ENCODE measurements at regions not wholly inside any gene's neighbourhood (a gene's known extent, or its start where the extent isn't known, plus 50 kb on each side); places are given as distances from the start of the nearest gene placed in this dataset.

DNA sequence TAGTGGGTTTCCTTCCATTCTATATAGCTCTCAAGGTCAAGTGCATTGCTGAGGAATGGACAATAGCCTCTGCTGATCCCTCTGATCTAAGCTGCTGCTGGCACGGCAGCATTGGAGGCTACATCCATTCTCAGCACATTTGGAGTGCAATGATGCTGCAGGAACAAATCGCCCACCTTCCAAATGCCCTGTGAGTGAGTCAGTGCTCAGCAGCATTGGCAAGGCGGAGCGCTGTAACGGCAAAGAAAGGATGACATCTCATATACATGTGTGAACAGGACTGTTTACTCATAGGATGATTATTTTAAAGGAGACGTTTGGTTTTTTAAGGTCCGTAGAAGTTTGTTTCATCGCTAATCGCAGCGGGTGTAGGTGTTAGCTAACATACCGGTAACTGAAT is 408.7 kb downstream of the ARHGEF28 start:
- DNase-seq (ENCODE audit: low spot score): no peak

DNA sequence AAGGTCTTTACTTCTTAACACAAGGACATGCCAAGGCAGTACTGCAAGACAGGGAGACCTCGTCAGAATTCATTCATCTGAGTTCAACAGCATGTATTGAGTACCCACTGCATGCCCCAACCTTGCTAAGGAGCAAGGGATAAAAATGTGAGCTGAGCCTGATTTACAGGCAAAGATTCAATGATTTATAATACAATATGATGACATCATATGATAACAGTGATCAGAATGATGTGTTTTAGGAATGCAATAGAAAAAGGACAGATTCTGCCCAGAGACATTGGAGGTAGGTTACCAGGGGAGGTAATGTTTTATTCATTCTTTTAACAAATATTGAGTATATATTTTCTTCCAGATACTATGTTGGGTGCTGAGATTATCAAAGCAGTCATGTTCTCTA is 406.6 kb downstream of the ARHGEF28 start:
- no peak for DNase-seq (ENCODE audit: low spot score)

DNA sequence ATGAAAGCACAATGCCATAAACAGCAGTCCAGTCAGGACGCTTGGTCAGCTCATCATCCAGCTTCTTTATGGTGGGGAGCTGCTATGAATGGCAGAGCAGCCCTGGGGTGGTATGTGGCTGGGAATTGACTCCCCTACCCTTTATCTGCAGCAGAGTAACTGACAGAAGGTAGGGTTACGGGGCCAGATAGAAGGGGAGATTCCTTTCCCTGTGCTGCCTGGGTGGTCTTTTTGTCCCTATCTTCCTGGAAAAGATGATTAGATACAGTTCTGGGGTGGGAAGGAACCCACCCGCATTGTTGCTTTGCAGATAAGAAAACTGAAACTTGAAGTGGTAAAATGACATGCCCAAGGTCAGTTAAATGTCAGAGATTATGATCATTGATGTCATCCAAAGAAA is 405.5 kb downstream of the ARHGEF28 start:
- no peak for DNase-seq (ENCODE audit: low spot score)

DNA sequence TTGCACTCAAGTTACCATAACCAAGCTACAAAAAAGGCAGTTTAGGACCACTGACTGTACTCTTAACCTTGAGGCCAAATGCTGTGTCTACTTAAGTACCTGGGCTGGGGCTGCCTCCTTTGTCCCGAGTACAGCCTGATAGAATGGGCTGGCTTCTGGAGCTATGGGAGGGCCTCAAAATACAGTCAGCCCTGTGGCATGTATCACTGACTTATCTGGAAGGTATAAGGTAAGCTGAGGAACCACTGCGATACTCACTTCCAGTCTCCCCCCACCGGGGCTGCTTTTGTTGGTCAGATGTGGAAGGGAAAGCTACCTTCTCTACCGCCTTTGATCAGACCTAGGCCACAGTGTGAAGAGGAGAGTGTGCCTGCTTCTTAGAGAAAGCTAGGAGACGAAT is 404.8 kb downstream of the ARHGEF28 start:
- DNase-seq (ENCODE audit: low spot score): no peak

DNA sequence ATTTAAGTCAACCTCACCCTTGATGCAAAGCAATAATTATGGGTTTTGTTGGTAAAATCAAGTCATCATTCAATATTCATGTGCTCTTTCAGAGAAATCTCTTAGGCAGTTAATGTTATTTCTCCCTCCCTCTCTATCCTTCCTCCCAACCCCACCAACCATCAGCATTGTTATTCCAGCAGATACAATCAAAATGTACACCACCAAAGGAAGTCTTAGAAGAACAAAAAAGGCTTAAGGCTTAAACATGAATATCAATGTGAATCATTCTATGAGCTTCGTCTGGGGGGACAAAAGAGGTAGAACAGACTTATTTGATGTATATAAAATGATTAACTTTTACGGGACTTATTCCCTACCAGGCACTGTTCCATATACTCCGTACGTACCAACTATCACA is 404.4 kb downstream of the ARHGEF28 start:
- DNase-seq (ENCODE audit: low spot score): no peak

DNA sequence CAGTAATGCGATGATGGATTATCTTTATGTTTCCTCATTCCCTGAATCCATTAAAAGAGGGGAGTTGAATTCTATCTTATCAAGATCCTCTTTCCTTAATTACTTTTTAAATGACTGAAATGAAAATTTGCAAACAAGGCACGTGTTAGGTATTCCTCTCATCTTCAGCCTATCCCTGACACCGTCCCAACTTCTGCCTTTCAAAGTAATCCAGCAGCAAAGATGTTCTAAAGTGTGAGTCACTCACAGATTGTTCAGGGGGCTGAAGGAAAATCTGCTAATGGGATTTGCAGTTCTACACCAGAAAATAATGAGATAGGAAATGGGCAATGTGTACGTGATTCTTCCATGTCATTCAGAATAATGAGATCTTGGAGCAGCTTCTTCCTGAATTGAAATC is 403.0 kb downstream of the ARHGEF28 start:
- no peak for DNase-seq (ENCODE audit: low spot score)

DNA sequence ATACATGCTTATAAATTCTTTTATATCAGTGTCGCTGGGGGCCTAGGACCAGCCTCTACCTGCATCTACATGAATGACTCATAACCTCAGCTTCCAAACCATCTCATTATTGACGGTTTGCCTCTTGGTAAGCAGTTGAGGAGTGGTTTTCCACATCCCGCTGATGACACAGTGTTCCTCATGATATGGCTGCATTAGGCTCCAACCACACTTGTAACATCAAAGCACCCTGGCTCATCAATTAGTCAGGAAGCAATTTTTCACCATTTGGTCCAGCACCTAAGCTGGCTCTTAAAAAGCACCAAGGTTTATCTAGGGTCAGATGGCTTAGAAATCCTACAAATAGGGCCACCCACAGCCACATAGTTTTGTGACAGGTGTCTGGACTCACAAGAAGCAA is 402.4 kb downstream of the ARHGEF28 start:
- DNase-seq (ENCODE audit: low spot score): no peak

DNA sequence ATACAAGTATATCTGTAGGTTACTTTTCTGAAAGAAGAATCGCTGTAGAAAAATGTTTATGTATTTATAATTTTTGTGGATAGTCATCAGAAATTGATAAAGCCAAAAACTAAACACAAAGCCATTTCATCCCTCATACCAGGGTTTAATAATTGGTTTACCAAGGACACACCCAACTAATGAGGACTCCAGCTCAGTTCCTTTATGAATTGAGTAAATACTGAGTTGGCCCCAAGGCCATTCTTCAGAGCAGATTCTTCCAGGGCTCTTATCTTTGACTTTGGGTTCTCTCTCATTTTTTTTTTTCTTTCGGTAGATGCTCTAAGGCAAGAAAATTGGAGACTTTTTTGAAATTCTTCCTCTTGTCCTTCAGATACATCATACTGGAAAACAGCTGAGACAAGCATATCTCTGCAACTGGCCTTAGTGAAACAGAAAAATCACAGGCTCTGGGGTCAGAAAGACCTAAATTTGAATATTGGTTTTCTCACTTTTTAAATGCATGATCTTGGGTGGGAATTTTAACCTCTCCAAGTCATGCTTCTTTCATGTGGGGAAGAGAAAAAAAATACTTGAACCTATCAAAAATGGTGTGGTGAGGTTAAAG is 401.8 kb downstream of the ARHGEF28 start:
- no peak for DNase-seq (ENCODE audit: low spot score)

DNA sequence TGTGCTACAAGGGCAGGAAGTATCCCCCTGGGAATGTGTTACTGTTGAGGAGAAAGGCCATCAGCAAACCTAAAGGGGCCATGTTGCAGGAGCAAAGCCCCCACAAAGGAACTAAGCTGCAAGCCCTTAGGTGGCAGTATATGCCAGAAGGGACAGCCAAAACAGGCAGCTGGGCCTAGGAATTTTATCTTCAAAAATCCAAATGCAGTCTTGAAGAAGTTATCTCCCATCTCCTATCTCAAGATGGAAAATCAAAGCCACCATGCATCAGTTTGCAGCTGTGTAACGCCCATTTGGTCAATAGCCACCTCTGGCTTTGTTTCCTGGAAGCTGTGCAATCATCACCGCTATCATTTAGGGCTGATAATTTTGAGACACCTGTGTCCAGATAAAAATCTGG is 400.3 kb downstream of the ARHGEF28 start:
- no peak for DNase-seq (ENCODE audit: low spot score)

DNA sequence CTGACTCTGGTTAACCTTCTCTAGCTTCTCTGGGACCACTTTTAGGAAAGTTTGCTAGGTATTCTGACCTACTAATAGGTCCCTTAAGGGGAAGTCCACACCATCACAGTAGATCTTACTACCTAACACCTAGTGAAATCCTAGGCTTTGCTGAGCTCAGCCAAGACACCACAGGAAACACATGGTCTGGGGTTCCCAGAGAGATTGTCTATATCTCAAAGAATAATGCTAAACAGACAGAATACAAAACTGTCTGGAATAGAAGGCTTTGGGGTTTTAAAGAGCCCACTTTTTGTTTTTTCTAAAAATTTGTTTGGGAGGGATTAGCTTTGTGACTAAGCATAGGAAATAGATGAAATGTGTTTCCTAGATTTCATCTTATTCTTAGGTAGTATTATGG is 395.1 kb downstream of the ARHGEF28 start:
- DNase-seq (ENCODE audit: low spot score): no peak

DNA sequence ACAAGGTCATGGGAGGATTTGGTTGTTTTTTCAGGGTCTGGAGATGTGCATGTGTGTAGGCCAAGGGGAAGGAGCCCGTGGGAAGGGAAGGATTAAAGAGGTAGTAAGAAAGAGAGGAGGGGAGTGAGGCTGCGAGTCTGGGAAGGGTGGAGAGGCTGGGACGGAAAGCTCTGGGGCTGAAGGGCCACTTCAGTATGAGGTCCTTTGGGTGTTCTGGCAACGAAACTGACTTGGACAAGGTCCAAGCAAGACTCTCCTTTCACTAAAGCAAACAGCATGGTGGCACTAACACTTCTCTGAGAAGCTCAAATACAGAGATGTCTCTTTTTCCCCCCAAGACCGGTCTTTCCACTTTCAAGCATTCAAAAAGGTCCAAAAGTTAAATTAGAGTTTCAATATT is 394.5 kb downstream of the ARHGEF28 start:
- DNase-seq (ENCODE audit: low spot score): no peak

DNA sequence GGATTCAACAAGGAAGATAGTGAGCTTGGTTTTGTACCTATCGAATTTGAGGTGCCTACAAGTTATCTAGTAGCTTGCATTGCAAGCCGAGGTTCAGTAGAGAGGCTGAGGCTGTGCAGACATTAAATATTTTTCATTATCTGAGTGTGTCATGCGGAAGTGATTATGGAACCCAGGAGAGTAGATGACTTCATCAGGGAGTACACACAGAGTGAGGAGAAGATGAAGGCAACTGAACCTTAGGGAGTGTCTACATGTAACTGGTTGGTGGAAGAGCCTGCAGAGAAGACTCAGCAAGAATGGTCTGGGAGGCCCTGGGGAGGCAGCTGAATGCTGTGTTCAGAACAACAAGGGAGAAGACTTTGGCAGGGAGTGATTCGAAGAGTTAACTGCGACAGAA is 393.9 kb downstream of the ARHGEF28 start:
- no peak for DNase-seq (ENCODE audit: low spot score)

DNA sequence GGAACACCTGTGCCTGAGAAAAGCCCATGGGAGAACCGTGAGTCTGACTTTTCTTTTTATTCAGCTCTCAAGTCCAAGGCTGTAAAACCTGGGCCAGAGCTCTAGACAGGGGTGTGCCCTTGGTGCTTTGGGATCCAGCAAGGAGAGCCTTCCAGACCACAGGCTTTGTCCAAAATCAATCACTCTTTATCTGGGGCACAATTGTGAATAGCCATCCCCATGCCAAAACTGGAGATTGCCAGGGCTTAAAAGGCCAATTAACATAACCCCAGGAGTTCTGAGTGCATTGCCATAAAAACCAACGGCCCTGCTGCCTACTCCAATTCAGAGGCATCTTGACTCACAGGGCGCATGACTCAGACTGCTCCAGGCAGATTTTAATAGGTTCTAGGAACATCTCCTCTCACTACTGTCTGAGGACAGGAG is 391.8 kb downstream of the ARHGEF28 start:
- no peak for DNase-seq (ENCODE audit: low spot score)

DNA sequence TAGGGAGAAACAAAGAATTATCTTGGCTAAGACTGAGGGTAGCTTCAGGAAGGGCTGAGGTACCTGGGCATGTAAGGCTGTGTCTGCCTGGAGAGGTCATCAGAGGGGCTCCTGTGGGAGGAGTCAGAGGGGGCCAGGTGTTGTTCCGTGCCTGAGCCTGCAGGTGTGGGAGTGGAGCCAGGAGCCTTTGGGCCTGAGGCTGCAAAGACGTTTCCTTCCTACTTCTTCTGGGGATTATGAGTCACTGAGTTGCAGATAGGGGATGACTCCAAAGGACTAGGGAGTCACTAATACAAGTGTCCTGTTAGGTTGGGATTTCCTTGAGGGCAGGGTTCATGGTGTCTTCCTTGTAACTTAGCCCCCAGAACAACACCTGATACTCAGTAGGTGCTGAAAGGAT is 391.1 kb downstream of the ARHGEF28 start:
- no peak for DNase-seq (ENCODE audit: low spot score)

DNA sequence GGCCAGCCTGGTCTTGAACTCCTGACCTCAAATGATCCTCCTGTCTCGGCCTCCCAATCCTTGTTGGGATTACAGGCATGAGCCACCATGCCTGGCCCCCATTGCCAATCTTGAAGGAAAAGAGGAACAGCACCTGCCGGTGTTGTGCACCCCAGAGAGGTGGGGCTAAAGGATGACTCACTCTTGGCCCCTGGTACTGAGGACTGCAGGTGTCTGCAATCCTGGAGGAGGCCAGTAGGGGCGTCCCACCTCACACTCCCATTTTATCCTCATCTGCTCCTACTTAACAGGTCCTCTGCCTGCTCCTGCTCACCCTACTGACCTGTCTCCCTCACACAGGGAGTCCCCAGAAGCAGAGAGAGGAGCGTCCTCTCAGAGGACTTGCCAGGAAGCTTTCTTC is 390.4 kb downstream of the ARHGEF28 start:
- DNase-seq (ENCODE audit: low spot score): no peak

DNA sequence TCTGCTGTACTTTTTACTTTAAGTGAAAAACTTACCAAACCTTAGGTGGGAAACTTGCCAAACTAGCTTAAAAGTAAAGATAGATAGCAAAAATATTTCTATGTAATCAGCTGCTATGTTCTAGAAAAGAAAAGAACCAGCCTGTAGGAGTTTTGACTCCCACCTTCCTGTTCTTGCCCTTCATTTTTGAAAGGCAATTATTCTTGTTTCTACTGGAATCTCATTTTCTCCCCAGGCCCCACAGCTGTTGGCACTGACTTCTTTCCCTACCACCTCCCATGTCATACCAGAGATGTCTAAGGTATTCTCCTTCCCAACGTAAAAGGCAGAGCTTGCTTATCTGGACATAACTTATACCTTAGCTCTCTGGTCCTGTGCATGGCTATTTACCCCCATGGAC is 389.7 kb downstream of the ARHGEF28 start:
- no peak for DNase-seq (ENCODE audit: low spot score)

DNA sequence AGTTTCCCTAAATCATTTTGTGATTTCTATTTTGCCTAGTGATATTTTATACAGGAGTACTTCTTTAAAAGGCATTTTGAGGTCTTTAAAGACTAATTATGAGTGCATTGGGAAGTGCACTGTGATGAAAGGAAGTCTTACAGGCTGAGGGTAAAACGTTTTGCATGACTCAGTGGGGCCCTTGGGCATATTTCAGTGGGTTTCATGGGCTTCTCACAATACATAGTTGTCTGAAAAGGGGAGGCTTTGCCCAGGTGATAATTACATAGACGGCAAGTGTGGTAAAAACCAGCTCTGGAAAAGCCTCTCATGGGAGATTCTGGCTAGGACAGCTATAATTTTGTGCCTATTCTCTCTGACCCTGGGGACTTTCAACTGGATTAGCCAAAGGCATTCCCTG is 387.2 kb downstream of the ARHGEF28 start:
- no peak for DNase-seq (ENCODE audit: low spot score)

DNA sequence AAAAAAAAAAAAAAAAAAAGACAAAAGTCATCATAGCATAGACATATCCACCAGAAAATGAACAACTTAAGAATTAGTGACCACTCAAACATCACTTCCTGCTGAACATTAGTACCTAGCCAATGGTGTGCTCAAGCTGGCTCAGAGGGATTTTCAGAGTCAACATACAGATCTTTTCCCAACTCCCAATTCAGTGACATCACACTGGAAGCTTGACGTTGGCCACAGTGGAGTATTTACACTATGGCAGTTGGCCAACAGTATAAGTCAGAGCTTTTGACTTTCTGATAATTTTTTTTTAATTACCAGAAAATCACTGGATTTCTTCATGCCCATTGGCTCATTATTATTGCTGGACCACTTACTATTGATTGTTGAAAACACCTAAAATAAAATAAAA is 383.5 kb downstream of the ARHGEF28 start:
- DNase-seq (ENCODE audit: low spot score): no peak

DNA sequence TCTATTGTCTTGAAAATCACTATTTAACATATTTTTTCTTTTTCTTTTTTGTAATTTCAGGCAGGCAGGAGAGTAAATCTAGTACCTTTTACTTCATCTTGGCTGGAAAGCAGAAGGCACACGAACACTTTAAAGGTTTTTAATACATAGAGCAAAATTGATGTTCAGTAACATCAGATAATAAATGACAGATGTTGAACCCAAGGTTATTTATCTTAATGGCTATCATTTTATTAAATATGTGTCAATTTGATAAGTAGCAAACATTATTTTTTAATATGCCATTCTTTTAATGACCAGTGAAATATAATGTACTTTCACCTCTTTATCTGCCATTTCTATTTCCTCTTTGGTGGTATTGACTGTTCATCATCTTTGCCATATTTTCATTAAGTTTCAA is 381.2 kb downstream of the ARHGEF28 start:
- DNase-seq (ENCODE audit: low spot score): no peak

DNA sequence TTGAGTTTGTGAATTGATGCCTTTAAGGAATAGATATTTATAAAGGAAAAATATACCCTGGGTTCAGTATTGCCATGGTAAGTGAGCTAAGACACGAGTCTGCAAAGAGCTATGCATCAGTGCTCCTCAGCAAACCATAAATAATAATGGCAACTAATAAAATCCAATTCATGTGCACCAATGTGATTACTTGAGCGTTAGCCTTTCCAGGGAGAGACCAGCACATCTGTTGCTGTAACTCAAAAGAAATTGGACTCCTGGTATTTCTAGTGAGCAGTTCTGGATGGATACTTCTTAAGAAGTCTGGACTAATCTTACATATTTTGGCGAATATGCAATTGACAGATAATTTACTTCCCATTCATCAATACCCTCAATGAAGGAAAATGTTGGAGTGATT is 373.3 kb downstream of the ARHGEF28 start:
- DNase-seq (ENCODE audit: low spot score): no peak

DNA sequence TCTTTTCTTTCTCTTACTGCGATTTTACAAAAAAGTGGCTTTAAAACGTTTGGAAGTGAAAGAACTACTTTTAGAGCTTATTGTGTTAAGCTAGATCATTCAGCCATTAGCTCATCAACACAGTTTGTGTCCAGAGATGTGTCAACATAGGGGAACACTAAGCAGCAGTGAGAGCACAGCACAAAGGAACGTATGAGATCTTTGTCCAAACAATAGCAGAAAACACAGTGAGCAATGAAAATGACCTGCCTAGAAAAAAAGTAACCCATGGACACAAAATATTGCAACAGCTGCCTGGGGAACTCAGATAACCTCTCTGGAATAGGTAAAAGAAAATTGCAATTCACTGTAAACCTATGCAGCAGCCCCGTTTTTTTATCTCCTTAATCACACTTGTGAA is 372.5 kb downstream of the ARHGEF28 start:
- no peak for DNase-seq (ENCODE audit: low spot score)

DNA sequence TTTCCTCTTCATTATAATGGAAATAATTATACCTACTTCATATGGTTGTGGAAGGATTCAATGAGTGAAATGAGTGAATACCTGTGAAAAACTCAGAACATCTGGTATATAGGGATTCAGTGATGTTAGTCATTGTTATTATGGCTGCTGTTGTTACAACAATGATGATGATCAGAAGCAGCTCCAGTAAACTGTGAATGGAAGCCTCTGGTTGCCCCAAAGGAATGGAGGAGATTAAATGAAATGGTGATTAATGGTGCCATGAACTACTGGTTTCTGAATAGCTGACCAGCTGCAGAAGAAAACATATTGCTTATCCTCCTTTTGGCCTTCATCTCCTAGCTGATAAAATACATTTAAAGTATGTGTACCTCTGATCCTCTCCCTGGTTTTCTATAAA is 372.0 kb downstream of the ARHGEF28 start:
- DNase-seq (ENCODE audit: low spot score): no peak

DNA sequence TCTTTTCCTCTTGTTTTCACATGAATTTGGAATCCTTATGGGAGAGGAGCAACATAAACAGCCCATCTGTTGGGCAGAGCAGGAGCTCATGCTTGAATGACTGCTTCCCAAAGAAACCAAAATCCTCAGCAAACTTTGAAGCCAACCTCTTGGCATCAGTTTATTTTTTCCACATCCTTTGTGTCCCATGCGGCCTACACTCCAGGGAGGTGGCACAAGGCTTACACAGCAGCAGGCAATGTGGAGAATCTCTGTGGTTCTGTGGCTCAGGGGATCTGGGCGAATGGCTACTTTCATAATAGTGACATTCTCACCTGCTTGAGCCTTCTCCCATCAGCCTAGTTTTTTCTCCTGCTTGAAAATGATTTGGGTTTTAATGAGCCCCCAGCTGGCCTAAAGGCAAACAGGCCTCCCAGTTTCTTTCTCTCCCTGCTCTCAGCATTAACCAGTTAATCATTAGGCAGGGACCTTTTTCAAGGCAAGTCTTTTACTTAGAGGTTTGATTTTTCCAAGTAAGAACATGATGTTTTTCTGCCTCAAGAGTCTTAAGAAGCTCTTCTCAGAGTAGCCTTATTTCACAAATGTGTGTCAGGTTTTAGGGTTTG is 370.3 kb downstream of the ARHGEF28 start:
- DNase-seq (ENCODE audit: low spot score): no peak

DNA sequence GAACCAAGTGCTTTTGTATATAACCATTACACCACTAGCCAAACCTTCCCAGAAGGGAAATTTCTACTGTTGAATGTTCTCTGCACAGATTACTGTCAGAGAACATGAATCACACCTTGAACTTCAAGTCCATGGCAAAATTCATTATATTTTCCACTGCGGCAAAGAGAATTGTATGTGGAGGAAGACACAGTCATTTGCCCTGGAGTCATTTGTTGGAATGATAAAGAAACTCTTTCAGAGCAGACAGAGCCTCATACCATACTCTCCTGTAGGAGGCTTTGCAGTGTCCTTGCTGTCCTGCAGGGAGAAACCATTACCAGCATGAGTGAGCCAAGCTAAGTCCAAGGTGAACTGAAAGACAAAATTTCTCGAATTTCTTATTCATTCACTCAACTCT is 369.0 kb downstream of the ARHGEF28 start:
- DNase-seq (ENCODE audit: low spot score): no peak
